ENCODE measurements at regions not wholly inside any gene's neighbourhood (a gene's known extent, or its start where the extent isn't known, plus 50 kb on each side); places are given as distances from the start of the nearest gene placed in this dataset.

DNA sequence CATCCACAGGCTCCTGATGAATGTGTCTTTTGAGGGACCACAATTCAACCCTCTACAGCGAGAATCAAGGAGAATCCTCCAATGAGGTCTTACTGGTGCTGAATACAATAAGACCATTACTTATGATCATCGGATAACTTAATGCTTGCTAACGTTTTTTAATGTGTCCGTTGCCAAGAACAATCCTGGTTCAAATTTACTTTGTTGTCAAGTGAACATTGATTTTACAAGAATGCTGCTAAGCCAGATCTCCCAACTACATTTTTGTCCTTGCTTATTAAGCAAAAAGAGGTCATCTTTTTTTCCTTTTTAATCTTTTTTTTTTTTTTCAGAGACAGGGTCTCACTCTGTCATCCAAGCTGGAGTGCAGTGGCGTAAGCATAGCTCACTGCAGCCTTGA, 93.7 kb downstream of the THNSL2 start:
- no peaks in the 10 kb centered on the region for H3K9me3 Mint-ChIP-seq (ENCODE audit: unreplicated experiment)
- no peaks in the 10 kb centered on the region for H3K36me3 Mint-ChIP-seq (ENCODE audit: low read depth, unreplicated experiment)
- no peak for DNase-seq (ENCODE audit: low spot score)
- H3K27me3 Mint-ChIP-seq (ENCODE audit: unreplicated experiment) = no peaks in the 10 kb centered on the region
- no peak overlapping the region for H3K27ac Mint-ChIP-seq (ENCODE audit: unreplicated experiment)
- TF ChIP-seq, protein P1, sequence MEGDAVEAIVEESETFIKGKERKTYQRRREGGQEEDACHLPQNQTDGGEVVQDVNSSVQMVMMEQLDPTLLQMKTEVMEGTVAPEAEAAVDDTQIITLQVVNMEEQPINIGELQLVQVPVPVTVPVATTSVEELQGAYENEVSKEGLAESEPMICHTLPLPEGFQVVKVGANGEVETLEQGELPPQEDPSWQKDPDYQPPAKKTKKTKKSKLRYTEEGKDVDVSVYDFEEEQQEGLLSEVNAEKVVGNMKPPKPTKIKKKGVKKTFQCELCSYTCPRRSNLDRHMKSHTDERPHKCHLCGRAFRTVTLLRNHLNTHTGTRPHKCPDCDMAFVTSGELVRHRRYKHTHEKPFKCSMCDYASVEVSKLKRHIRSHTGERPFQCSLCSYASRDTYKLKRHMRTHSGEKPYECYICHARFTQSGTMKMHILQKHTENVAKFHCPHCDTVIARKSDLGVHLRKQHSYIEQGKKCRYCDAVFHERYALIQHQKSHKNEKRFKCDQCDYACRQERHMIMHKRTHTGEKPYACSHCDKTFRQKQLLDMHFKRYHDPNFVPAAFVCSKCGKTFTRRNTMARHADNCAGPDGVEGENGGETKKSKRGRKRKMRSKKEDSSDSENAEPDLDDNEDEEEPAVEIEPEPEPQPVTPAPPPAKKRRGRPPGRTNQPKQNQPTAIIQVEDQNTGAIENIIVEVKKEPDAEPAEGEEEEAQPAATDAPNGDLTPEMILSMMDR (IDR thresholded peaks at IDR 0.05; ENCODE audit: unreplicated experiment) = no peak
- no peaks in the 10 kb centered on the region for H3K4me1 Mint-ChIP-seq (ENCODE audit: unreplicated experiment)
- H3K4me3 Mint-ChIP-seq (ENCODE audit: unreplicated experiment) = no peak overlapping the region

DNA sequence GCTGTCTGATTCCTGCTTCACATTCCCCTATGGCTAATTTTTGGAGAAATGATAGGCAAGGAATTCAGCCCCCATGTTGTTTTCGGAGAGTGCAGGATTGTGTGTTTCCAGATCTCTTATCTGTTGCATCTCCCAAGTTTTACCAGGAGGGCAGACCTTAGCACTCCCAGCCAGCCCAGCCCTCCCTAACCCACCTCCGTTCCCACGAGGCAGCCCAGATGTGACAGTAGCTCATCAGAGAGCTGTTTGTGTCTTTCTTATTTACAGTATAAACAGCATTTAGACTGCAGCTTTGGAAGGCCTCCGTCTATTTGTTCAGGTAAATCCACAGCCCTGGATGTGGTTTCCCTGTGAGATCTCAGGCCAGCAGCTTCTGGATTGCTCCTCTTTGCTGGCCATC, 91.6 kb downstream of the THNSL2 start:
- DNase-seq (ENCODE audit: low spot score) = no peak
- H3K4me3 Mint-ChIP-seq (ENCODE audit: unreplicated experiment) = no peak overlapping the region
- H3K27me3 Mint-ChIP-seq (ENCODE audit: unreplicated experiment) = no peaks in the 10 kb centered on the region
- no peak overlapping the region for H3K27ac Mint-ChIP-seq (ENCODE audit: unreplicated experiment)
- TF ChIP-seq, protein P1 (IDR thresholded peaks at IDR 0.05; ENCODE audit: unreplicated experiment) = no peak
- no peaks in the 10 kb centered on the region for H3K36me3 Mint-ChIP-seq (ENCODE audit: low read depth, unreplicated experiment)
- no peaks in the 10 kb centered on the region for H3K9me3 Mint-ChIP-seq (ENCODE audit: unreplicated experiment)
- no peaks in the 10 kb centered on the region for H3K4me1 Mint-ChIP-seq (ENCODE audit: unreplicated experiment)

DNA sequence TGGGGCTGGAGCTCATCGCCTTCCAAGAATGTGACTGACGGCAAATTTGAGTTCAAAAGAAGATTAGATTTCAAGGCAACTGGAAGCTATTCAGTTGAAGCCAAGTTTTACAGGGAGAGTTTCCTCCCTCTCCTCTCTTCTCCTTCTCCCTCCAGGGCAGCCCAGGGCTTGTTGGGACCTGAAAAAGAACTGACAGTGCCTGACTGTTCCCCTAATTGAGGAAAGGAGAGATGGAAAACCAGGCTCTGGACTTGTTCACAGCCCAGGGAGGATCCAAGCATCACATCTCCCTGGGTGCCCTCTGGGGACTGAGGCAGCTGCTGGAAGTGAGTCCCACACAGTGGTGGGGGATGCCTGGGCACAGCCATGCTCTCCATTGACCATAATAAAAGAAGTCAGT, 88.1 kb downstream of the THNSL2 start:
- Mint-ChIP-seq H3K4me3 (ENCODE audit: unreplicated experiment) (no peak overlapping the region), H3K4me1 (ENCODE audit: unreplicated experiment) (no peaks in the 10 kb centered on the region), H3K36me3 (ENCODE audit: low read depth, unreplicated experiment) (no peaks in the 10 kb centered on the region), H3K9me3 (ENCODE audit: unreplicated experiment) (no peaks in the 10 kb centered on the region), H3K27me3 (ENCODE audit: unreplicated experiment) (peaks cover 1% of the 10 kb centered on the region), H3K27ac (ENCODE audit: unreplicated experiment) (no peak overlapping the region)
- TF ChIP-seq, protein P1 (IDR thresholded peaks at IDR 0.05; ENCODE audit: unreplicated experiment) = no peak
- DNase-seq (ENCODE audit: low spot score) = no peak

DNA sequence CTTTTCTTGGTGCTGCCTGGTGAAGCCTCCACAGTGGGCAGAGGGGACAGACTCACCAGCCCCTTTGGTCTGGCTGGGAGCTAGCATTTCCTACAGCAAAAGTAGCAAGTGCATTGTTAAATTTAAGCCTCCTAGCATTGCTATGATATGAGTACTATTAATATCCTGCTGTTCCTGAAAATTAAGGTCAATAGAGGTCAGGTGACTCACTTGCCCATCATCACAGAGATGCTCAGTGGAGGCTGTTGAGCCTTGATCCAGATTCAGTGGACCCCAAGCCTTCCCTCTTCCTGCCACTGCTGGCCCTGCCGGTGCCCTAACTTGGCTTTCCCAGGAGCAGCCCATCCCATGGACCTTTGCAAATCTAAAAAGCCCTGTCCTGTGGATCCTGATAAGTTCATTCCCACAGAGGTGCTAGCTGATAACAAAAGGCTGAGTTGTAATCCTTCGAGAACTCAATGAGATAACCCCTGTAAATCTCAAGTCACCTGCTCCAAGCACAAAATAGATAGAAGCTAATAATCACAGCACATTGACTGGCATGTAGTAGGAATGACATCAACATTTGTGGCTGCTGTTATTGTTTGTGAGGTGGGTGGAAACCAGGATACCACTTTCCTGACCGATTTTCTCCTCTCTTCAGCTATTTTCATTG, 84.4 kb downstream of the THNSL2 start:
- DNase-seq (ENCODE audit: low spot score) = no peak
- H3K4me3 Mint-ChIP-seq (ENCODE audit: unreplicated experiment) = no peak overlapping the region
- no peak overlapping the region for H3K27ac Mint-ChIP-seq (ENCODE audit: unreplicated experiment)
- TF ChIP-seq, protein P1 (IDR thresholded peaks at IDR 0.05; ENCODE audit: unreplicated experiment) = no peak
- H3K27me3 Mint-ChIP-seq (ENCODE audit: unreplicated experiment) = peaks cover 1% of the 10 kb centered on the region
- H3K9me3 Mint-ChIP-seq (ENCODE audit: unreplicated experiment) = no peaks in the 10 kb centered on the region
- H3K36me3 Mint-ChIP-seq (ENCODE audit: low read depth, unreplicated experiment) = no peaks in the 10 kb centered on the region
- H3K4me1 Mint-ChIP-seq (ENCODE audit: unreplicated experiment) = no peaks in the 10 kb centered on the region

DNA sequence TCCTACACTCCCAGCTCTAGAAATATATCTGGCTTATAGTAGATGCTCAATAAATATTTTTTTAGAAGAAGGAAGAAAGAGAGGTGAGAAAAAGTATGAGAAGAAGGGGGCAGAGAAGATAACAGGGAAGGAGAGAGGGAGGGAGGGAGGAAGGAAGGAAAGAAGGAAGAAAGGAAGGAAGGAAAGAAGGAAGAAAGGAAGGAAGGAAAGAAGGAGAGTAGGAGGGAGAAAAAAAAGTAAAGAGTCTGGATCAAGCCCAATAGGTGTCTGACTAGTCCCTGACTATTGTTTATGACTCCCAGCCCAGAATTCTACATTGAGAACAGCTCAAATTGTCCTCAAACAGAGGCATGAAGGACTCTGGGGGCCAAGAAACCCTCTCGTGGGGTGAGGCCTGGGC, 83.9 kb downstream of the THNSL2 start:
- H3K9me3 Mint-ChIP-seq (ENCODE audit: unreplicated experiment) = no peaks in the 10 kb centered on the region
- H3K27me3 Mint-ChIP-seq (ENCODE audit: unreplicated experiment) = peaks cover 1% of the 10 kb centered on the region
- DNase-seq (ENCODE audit: low spot score) = no peak
- no peak overlapping the region for H3K4me3 Mint-ChIP-seq (ENCODE audit: unreplicated experiment)
- H3K4me1 Mint-ChIP-seq (ENCODE audit: unreplicated experiment) = no peaks in the 10 kb centered on the region
- TF ChIP-seq, protein P1 (IDR thresholded peaks at IDR 0.05; ENCODE audit: unreplicated experiment) = no peak
- no peak overlapping the region for H3K27ac Mint-ChIP-seq (ENCODE audit: unreplicated experiment)
- no peaks in the 10 kb centered on the region for H3K36me3 Mint-ChIP-seq (ENCODE audit: low read depth, unreplicated experiment)
